Tibial nerve (tissue), 4 donors: ENCODE measurements at regions not wholly inside any gene's neighbourhood (a gene's known extent, or its start where the extent isn't known, plus 50 kb on each side); places are given as distances from the start of the nearest gene placed in this dataset.

Source experiments
- DNase-seq, 2 donors: peaks; one replicate each; pipeline ENCODE4 v3.0.0-alpha.2; 2019; ENCODE audit warnings: low spot score in 2 of 2
- H3K27ac ChIP-seq, 4 donors: fragments of 200-600 bp; sonication (generic) in 3 of 4; one replicate each; pipeline ENCODE4 v1.5.1; 2017 to 2019; ENCODE audit warnings: mild to moderate bottlenecking in 1 of 4
- H3K27me3 ChIP-seq, 2 donors: fragments of 200-600 bp; sonication (generic) in 1 of 2; one replicate each; pipeline versions ENCODE4 v1.5.1 to v1.6.0; 2017 to 2019
- H3K36me3 ChIP-seq, 3 donors: fragments of 200-600 bp; sonication (generic); one replicate each; pipeline ENCODE4 v1.5.1; 2018 to 2019
- H3K4me1 ChIP-seq, 4 donors: fragments of 200-600 bp; sonication (generic) in 3 of 4; one replicate each; pipeline ENCODE4 v1.5.1; 2017 to 2019
- H3K4me3 ChIP-seq, 4 donors: fragments of 200-600 bp; sonication (generic) in 3 of 4; one replicate each; pipeline ENCODE4 v1.5.1; 2017 to 2019; ENCODE audit warnings: mild to moderate bottlenecking in 1 of 4, moderate library complexity in 1 of 4
- H3K9me3 ChIP-seq, 4 donors: fragments of 200-600 bp; sonication (generic) in 3 of 4; one replicate each; pipeline ENCODE4 v1.5.1; 2017 to 2019
- EP300 ChIP-seq, 2 donors: sonication (generic); formaldehyde crosslinking; IDR thresholded peaks; one replicate each; pipeline ENCODE4 v1.6.1; 2017; ENCODE audit warnings: antibody characterized with exemption in 2 of 2, mild to moderate bottlenecking in 1 of 2
- POLR2A ChIP-seq, 2 donors: fragments of 450-650 bp; IDR thresholded peaks; one replicate each; pipeline ENCODE4 v1.6.1; 2017; ENCODE audit warnings: antibody characterized with exemption in 2 of 2, mild to moderate bottlenecking in 2 of 2, moderate library complexity in 2 of 2
- WGBS, 2 donors: methylation state at CpG; one replicate each; pipeline ENCODE4 v1.1.5; 2018; 5-methylcytosine and 5-hydroxymethylcytosine counted together
- TF ChIP-seq, protein P1 (sequence below), 5 experiments: fragments of 200-600 bp in 3 of 5; fragments of 450-650 bp in 2 of 5; sonication (generic) in 3 of 5; IDR thresholded peaks; one replicate each; pipeline ENCODE4 v1.5.1; 2016 to 2019; ENCODE audit warnings: antibody characterized with exemption in 5 of 5, mild to moderate bottlenecking in 3 of 5, moderate library complexity in 2 of 5

DNA sequence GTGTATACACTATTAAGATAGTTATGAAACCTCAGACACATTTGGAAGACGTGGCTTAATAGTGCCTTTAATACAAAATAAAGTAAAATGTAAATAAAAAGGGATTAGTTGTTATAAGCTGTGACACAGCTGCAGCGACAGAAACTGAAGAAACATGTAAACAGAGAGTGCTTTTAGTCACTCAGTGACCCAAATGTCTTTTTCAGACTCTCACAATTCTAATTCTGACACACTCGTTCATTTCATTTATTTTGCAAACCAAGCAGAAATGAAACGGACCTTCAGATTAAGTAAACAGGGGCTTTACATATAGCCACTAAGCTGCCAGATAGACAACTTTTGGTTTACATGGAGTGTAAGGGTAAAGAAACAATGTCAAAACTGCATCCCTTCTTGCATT lies 181.0 kb upstream of the ETAA1 start:
- TF ChIP-seq, protein P1, sequence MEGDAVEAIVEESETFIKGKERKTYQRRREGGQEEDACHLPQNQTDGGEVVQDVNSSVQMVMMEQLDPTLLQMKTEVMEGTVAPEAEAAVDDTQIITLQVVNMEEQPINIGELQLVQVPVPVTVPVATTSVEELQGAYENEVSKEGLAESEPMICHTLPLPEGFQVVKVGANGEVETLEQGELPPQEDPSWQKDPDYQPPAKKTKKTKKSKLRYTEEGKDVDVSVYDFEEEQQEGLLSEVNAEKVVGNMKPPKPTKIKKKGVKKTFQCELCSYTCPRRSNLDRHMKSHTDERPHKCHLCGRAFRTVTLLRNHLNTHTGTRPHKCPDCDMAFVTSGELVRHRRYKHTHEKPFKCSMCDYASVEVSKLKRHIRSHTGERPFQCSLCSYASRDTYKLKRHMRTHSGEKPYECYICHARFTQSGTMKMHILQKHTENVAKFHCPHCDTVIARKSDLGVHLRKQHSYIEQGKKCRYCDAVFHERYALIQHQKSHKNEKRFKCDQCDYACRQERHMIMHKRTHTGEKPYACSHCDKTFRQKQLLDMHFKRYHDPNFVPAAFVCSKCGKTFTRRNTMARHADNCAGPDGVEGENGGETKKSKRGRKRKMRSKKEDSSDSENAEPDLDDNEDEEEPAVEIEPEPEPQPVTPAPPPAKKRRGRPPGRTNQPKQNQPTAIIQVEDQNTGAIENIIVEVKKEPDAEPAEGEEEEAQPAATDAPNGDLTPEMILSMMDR (IDR thresholded peaks at IDR 0.05): no peak
- TF ChIP-seq EP300 (IDR thresholded peaks at IDR 0.05) (no peak), POLR2A (IDR thresholded peaks at IDR 0.05) (no peak)
- Histone ChIP-seq H3K4me1 (no peaks in the 10 kb centered on the region), H3K27ac (no peak overlapping the region), H3K27me3 (no peaks in the 10 kb centered on the region), H3K4me3 (no peak overlapping the region), H3K9me3 (no peaks in the 10 kb centered on the region), H3K36me3 (no peaks in the 10 kb centered on the region)
- WGBS, 2 donors: 53 to 55% methylated on average over 4 of the region's 4 CpGs
- no peak for DNase-seq

DNA sequence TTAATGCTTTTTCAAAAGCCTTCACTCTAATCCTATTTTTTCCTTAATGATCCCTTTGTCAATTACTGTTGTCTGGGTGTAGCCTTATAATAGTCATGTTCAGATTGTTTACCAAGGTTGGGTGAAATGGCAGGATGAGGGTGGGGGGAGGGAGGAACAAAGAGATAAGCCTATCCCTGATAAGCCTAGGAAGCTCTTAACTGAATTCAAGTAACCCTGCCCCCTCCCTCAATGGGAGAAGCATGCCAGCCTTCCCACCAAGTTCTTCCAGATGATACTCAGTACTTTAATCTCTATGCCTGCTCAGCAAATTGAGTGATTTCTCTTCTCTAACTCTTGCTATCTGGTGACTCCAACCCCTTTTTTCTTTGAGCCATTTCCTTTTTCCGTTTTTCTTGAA lies 180.3 kb upstream of the ETAA1 start:
- H3K27ac ChIP-seq: no peak overlapping the region
- no peaks in the 10 kb centered on the region for H3K9me3 ChIP-seq
- 72 to 83% methylated on average over 1 of the region's 1 CpG for WGBS, 2 donors
- no peak overlapping the region for H3K4me3 ChIP-seq
- no peaks in the 10 kb centered on the region for H3K4me1 ChIP-seq
- TF ChIP-seq EP300 (IDR thresholded peaks at IDR 0.05): no peak
- no peak for TF ChIP-seq POLR2A (IDR thresholded peaks at IDR 0.05)
- TF ChIP-seq, protein P1 (IDR thresholded peaks at IDR 0.05): no peak
- no peak for DNase-seq
- H3K27me3 ChIP-seq: no peaks in the 10 kb centered on the region
- no peaks in the 10 kb centered on the region for H3K36me3 ChIP-seq

DNA sequence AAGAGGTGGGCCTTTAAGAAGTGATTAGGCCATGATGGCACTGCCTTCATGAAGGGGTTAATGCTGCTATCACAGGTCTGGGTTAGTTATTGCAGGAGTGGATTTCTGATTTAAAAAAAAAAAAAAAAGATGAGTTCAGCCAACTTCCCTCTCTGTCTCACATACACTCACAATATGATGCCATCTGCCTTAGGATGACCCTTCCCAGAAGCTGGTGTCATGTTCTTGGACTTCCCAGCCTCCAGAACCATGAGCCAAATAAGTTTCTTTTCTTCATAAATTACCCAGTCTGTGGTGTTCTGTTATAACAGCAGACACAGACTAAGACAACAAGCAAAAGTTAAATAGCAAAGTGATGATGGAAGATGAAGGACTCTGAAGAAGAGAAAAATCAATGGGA lies 179.7 kb upstream of the ETAA1 start:
- Histone ChIP-seq H3K27ac (no peak overlapping the region), H3K4me3 (no peak overlapping the region), H3K27me3 (no peaks in the 10 kb centered on the region), H3K36me3 (no peaks in the 10 kb centered on the region), H3K4me1 (no peaks in the 10 kb centered on the region), H3K9me3 (no peaks in the 10 kb centered on the region)
- no peak for DNase-seq
- TF ChIP-seq EP300 (IDR thresholded peaks at IDR 0.05) (no peak), POLR2A (IDR thresholded peaks at IDR 0.05) (no peak)
- TF ChIP-seq, protein P1 (IDR thresholded peaks at IDR 0.05): no peak

DNA sequence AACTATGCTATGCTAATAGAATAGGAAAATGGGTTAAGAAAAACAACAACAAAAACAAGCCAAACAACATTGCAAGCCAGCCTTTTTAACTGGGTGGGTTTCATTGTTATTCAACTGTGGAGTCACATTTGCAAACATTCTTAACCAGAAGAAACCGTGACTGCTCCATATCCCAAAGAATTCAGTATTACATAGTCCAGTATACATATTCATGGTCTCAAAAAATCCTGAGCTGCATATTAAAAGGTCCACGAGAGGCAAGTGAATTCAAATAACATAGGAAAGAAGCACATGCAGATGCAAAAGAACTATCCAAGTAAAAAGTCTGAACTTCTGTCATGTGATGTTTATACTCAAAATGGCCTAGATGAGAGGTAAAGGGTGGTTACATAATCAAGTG lies 179.1 kb upstream of the ETAA1 start:
- Histone ChIP-seq H3K4me1 (no peaks in the 10 kb centered on the region), H3K36me3 (no peaks in the 10 kb centered on the region), H3K9me3 (no peaks in the 10 kb centered on the region), H3K4me3 (no peak overlapping the region), H3K27ac (no peak overlapping the region), H3K27me3 (no peaks in the 10 kb centered on the region)
- no peak for DNase-seq
- no peak for TF ChIP-seq POLR2A (IDR thresholded peaks at IDR 0.05)
- TF ChIP-seq, protein P1 (IDR thresholded peaks at IDR 0.05): no peak
- TF ChIP-seq EP300 (IDR thresholded peaks at IDR 0.05): no peak
- WGBS, 2 donors: 75 to 77% methylated on average over 2 of the region's 2 CpGs

DNA sequence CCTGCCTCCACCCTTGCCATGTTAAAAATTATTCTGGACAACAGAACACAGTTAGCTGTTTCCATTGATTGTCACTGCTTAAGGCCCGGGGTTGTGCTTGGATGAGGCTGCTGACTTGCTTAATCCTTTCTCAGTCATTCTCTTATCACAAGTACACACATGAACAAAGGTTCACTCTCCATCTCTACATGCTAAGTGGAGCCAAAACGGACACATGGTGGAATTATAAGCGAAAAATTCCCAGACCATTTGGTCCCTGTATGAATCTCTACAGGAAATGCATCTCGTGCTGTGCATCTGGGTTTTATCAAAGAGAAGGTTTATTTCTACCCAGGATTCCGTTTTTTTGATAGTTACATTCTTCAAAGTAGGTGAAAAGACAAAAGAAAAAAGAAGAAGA lies 177.5 kb upstream of the ETAA1 start:
- no peak for DNase-seq
- H3K9me3 ChIP-seq: no peaks in the 10 kb centered on the region
- no peaks in the 10 kb centered on the region for H3K27me3 ChIP-seq
- H3K4me1 ChIP-seq: no peaks in the 10 kb centered on the region
- H3K4me3 ChIP-seq: no peak overlapping the region
- no peaks in the 10 kb centered on the region for H3K36me3 ChIP-seq
- no peak overlapping the region for H3K27ac ChIP-seq
- 66 to 75% methylated on average over 5 of the region's 5 CpGs for WGBS, 2 donors
- TF ChIP-seq EP300 (IDR thresholded peaks at IDR 0.05): no peak
- TF ChIP-seq, protein P1 (IDR thresholded peaks at IDR 0.05): no peak
- no peak for TF ChIP-seq POLR2A (IDR thresholded peaks at IDR 0.05)
